OCI-LY7 (cell line): ENCODE measurements at regions not wholly inside any gene's neighbourhood (a gene's known extent, or its start where the extent isn't known, plus 50 kb on each side); places are given as distances from the start of the nearest gene placed in this dataset.

Experiments
- CTCF ChIP-seq: fragments of 200-600 bp; sonication (generic); conservative IDR thresholded peaks from 2 replicates; pipeline ENCODE4 v1.5.1; 2014; ENCODE audit warnings: mild to moderate bottlenecking, antibody characterized with exemption, low read length, moderate library complexity, mixed read lengths
- EZH2phosphoT487 ChIP-seq: fragments of 200-600 bp; sonication (generic); IDR thresholded peaks from 2 replicates; pipeline ENCODE4 v1.6.1; 2018; ENCODE audit warnings: low read depth, borderline replicate concordance, mild to moderate bottlenecking, mixed run types, antibody characterized with exemption, low read length, moderate library complexity, mixed read lengths

DNA sequence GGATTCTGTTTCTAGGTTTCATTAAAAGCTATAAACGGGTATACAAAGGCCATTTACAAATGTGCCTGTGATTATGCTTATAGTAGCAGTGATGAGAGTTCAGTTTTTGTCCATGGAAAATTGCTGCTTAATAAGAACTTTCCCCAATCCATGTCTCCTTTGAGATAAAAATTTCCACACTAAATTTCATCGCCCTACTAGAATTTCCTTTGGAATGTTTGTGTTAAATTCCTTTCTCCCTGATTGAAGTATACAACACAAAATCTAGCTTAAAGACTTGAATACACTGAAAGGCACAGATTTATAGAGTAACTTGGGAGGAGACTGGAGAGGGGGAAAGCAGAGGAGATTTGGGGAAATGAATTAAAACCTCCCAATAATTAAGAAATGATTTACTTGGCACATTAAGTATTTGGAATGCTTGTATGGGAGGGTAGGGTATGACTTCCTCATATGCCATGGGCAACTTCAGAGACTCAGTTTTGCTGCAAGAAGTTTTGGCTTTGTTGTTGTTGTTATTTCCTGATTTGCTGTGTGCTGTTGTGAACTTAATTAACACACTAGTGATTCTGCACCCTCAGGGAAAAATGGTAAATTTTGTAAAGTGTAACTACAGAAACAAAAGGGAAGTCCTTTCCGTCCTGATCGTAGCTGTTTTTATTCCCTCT, 157.6 kb upstream of the LMO4 start:
- TF ChIP-seq CTCF, result no peak
- TF ChIP-seq EZH2phosphoT487, result no peak
